Cardiac muscle cell (in vitro differentiated cells and primary cell): ENCODE measurements at regions not wholly inside any gene's neighbourhood (a gene's known extent, or its start where the extent isn't known, plus 50 kb on each side); places are given as distances from the start of the nearest gene placed in this dataset.

Experiments used
- DNase-seq, 2 donors: peaks; one replicate each; pipeline versions ENCODE4 v3.0.0 to v3.0.0-alpha.2; 2010 to 2017; ENCODE audit warnings: low read depth in 1 of 2, low spot score in 1 of 2
- H3K27ac ChIP-seq: fragments of 200-600 bp; sonication (generic); 2 replicates; pipeline ENCODE4 v1.5.1; 2016
- H3K27me3 ChIP-seq: fragments of 200-600 bp; sonication (generic); 2 replicates; pipeline ENCODE4 v1.6.0; 2016; ENCODE audit warnings: control low read depth
- H3K36me3 ChIP-seq: fragments of 200-600 bp; sonication (generic); 2 replicates; pipeline ENCODE4 v1.5.1; 2016; ENCODE audit warnings: control low read depth
- H3K4me1 ChIP-seq: fragments of 200-600 bp; sonication (generic); 2 replicates; pipeline ENCODE4 v1.8.1; 2017; ENCODE audit warnings: low read depth, mild to moderate bottlenecking, mixed run types
- H3K4me3 ChIP-seq: fragments of 200-600 bp; sonication (generic); 2 replicates; pipeline ENCODE4 v1.5.1; 2016; ENCODE audit warnings: mild to moderate bottlenecking
- H3K9me3 ChIP-seq: fragments of 200-600 bp; sonication (generic); 2 replicates; pipeline ENCODE4 v1.5.1; 2017; ENCODE audit warnings: low read depth, mild to moderate bottlenecking, control low read depth
- TF ChIP-seq, protein P1 (sequence below): IDR thresholded peaks from 2 replicates; pipeline ENCODE4 v1.5.1; 2012; ENCODE audit warnings: low read depth, mild to moderate bottlenecking, low read length

DNA sequence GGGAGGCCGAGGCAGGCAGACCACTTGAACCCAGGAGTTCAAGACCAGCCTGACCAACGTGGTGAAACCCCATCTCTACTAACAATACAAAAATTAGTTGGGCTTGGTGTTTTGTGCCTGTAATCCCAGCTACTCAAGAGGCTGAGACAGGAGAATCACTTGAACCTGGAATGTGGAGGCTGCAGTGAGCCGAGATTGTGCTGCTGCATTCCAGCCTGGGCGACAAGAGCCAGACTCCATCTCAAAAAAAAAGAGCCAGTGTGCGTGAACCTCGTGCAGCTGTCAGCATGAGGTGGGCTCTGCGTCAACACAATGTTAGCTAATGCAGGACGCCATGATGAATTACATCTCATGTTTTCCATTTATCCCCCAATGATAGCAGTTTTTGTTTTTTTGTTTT, 110.7 kb upstream of the SLC45A1 start:
- TF ChIP-seq, protein P1, sequence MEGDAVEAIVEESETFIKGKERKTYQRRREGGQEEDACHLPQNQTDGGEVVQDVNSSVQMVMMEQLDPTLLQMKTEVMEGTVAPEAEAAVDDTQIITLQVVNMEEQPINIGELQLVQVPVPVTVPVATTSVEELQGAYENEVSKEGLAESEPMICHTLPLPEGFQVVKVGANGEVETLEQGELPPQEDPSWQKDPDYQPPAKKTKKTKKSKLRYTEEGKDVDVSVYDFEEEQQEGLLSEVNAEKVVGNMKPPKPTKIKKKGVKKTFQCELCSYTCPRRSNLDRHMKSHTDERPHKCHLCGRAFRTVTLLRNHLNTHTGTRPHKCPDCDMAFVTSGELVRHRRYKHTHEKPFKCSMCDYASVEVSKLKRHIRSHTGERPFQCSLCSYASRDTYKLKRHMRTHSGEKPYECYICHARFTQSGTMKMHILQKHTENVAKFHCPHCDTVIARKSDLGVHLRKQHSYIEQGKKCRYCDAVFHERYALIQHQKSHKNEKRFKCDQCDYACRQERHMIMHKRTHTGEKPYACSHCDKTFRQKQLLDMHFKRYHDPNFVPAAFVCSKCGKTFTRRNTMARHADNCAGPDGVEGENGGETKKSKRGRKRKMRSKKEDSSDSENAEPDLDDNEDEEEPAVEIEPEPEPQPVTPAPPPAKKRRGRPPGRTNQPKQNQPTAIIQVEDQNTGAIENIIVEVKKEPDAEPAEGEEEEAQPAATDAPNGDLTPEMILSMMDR: no peak
- Histone ChIP-seq H3K4me3 (no peak overlapping the region), H3K36me3 (no peaks in the 10 kb centered on the region)

DNA sequence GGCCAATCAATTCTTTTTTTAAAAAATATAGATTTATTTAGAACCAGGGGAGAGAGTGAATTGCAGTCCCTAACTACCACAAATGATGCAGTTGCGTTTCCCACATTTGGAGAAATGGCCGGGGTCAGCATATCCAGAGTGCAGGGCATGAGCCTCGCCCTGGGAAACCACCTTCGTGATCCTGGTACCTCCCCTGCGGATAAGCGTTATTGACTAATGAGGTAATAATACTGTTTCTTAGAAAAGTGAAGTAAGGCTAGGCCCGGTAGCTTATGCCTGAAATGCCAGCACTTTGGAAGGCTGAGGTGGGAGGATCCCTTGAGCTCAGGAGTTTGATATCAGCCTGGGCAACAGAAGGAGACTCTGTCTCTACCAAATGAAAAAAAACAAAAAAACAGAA, 111.5 kb upstream of the SLC45A1 start:
- Histone ChIP-seq H3K36me3 (no peaks in the 10 kb centered on the region), H3K4me1 (peaks cover 11% of the 10 kb centered on the region), H3K9me3 (no peaks in the 10 kb centered on the region), H3K27me3 (no peaks in the 10 kb centered on the region), H3K27ac (no peak overlapping the region), H3K4me3 (no peak overlapping the region)
- TF ChIP-seq, protein P1: no peak
- DNase-seq: no peak

More for the DNA sequence above, 110.7 kb upstream of the SLC45A1 start:
- H3K27me3 ChIP-seq: no peaks in the 10 kb centered on the region
- no peaks in the 10 kb centered on the region for H3K9me3 ChIP-seq
- DNase-seq: no peak
- peaks cover 4% of the 10 kb centered on the region for H3K4me1 ChIP-seq
- H3K27ac ChIP-seq: no peak overlapping the region

DNA sequence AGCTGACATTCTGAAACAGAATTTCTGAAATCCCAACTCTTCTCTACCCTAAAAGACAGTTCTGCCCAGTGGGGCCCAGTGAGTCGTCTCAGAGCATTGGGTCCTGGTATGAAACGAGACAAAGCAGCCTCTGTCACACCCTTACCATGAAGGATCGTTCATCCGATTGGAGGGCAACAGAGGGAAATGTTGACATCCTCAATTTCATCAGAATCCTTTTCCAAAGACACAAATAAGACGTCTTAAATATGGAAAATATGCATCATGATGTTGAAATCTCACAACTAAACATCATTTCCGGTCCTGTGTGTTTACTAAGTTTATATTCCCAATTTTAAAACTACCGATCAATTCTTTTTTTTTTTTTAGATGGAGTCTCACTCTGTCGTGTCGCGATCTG, 112.1 kb upstream of the SLC45A1 start:
- Histone ChIP-seq H3K4me1 (peaks cover 16% of the 10 kb centered on the region), H3K9me3 (no peaks in the 10 kb centered on the region), H3K27ac (no peak overlapping the region), H3K4me3 (no peak overlapping the region), H3K27me3 (no peaks in the 10 kb centered on the region), H3K36me3 (no peaks in the 10 kb centered on the region)
- peak in 1 of 2 donors; percentile 43 for DNase-seq
- TF ChIP-seq, protein P1: no peak

DNA sequence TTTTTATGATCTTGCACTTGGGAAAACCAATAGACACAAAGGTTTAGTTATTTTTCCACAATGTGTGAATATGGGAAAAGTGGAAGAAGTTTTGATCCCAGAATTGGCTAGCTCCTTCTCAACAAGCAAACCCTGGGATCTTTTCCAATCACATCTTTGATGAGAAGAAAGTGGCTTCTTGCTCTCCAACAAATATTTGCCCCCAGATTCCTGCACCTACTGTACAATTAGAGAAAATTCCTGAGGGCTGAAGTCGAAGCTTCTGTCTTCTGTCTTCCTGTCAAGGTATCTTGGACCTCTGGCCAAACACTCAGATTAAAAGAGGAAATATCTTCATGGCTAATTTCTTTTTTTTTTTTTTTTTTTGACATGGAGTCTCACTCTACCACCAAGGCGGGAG, 113.1 kb upstream of the SLC45A1 start:
- Histone ChIP-seq H3K27me3 (no peaks in the 10 kb centered on the region), H3K4me1 (peaks cover 16% of the 10 kb centered on the region), H3K9me3 (no peaks in the 10 kb centered on the region), H3K36me3 (no peaks in the 10 kb centered on the region), H3K27ac (no peak overlapping the region), H3K4me3 (no peak overlapping the region)
- DNase-seq: peak in 1 of 2 donors; percentile 56
- TF ChIP-seq, protein P1: no peak

DNA sequence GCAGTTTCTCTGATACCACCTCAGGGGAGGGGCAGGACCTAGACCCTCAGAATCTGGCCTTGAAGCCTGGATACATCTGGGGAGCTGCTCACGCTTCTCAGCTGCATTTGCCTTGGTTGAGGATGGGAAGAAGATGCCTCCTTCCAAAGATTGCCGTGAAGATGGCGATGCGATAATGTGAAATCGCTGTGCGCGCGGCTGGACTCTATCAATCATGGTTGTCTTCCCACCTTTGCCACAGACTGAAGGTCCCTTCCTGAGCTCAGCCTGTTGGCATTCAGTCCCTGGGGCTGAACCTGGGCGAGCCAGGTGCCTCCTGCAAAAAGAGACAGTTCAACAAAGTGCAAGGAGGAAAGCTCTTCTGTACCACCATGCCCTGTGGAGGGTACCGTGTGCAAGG, 114.4 kb upstream of the SLC45A1 start:
- H3K27ac ChIP-seq: no peak overlapping the region

More for the DNA sequence above, 114.4 kb upstream of the SLC45A1 start:
- Histone ChIP-seq H3K4me1 (peaks cover 16% of the 10 kb centered on the region), H3K4me3 (no peak overlapping the region), H3K36me3 (no peaks in the 10 kb centered on the region), H3K27me3 (no peaks in the 10 kb centered on the region), H3K9me3 (no peaks in the 10 kb centered on the region)
- TF ChIP-seq, protein P1: no peak
- no peak for DNase-seq
